GM18951 (cell line): ENCODE measurements at regions not wholly inside any gene's neighbourhood (a gene's known extent, or its start where the extent isn't known, plus 50 kb on each side); places are given as distances from the start of the nearest gene placed in this dataset.
"Not testable (repeated sequence)": the region's sequence is repeated elsewhere in the genome, so short reads cannot be mapped to it uniquely, and the experiment has no call there.

Experiments
- POLR2A ChIP-seq: IDR thresholded peaks from 4 replicates; pipeline ENCODE4 v1.6.1; 2011; ENCODE audit warnings: mild to moderate bottlenecking; ENCODE audit not compliant: insufficient read length, insufficient read depth; ENCODE audit errors: extremely low read depth
- in situ Hi-C: fragments of 300-500 bp; cut with MboI; formaldehyde crosslinking; loops from one replicate; pipeline ENCODE4 v1.12.0; 2022; ENCODE audit warnings: low sequenced_read_pairs, mixed read lengths, inconsistent platforms; ENCODE audit not compliant: unreplicated experiment

DNA sequence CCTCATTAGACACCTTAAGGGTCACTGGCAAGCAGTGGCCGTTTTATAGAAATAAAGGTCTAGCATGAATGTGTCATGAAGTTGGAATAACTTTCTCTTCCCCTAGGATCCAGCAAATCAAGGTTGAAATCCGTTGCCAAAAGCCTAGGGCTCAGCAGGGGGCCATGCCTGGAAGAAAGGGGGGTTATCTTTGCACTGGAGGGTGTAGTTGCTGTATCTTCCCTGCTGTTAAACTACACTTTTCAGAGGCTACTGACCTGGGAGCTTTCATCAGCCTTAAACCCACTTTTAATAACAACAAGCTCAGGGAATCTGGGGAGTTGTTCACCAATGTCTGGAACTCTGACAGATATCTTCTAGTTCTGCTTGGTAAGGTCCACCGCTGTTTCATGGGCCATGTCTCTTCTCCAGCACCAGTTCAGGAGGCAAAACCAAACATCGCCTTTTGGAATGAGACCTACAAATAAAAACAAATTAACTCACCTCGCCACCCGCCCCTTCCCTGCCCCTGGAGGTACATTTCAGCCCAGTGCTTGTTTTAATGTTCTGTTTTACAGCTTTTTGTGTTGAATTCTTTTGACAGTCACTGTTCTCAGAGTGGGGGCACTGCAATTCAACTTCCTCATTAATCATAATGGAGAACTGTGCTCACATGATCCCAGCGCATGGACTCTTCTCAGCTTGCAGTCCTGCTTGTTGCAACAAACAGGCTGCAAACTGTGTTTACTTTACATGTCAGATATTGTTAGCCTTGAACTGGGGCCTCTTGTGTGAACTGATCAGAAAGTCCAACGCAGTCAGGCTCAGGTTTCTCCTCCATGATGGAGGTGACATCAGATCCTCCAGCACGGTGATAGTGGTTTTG, 508.7 kb downstream of the KCNJ2 start:
- no peak for TF ChIP-seq POLR2A
- in situ Hi-C loops: no loop called here

DNA sequence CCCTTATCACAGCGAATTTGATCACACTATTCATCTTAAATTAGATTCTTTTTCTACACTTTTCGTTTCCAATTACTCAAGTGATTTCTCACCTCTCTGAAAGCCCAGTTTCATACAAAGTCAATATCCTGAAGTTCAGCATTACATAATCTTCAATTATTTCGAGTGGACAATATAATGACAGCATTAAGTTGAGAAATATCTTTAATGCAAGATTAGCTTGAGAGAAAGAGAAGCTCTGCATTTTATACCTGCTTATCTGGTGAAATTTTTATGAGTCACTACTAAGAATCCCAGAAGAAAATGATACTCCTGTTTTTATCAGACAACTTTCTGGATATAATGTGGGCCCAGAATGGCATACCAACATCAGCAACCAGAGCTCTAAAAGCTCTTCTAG, 509.6 kb downstream of the KCNJ2 start:
- in situ Hi-C loops: no loop called here
- no peak for TF ChIP-seq POLR2A

DNA sequence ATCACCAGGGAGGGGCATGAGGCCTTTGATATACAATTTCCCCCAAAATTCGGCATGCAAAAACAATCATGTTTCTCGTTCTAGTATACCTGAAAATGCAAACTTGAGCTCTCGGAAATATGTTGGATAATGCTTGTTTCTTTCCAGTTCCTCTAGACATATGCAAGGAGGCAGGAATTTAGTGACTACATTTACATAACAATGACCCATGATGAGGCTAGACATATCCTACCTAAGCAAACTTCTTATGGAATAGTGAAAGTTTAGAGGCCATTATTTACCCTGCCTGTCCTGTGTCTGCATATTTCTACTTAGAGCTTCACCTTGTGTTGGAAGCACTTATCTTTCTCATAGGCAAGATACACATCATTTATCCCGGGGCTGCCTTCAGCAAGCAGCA, 514.6 kb downstream of the KCNJ2 start:
- TF ChIP-seq POLR2A: no peak
- in situ Hi-C loops: no loop called here

DNA sequence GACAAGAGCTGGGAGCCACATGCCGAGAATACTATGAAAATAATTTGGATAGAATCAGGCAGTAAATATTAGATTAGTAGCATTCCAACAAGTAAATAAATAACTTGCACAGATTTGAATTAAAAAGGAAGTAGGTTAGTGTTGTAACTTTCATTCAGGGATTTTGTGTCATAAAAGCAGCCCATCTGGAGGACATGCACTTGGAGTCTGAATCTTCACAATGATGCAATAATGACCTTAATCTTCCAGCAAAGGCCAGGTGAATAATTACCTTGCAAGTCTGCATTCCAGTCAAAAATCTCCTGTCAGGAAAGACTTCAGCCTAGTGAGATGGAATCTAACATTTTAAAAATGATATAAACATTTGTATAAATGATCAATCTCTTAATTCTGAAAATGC, 518.1 kb downstream of the KCNJ2 start:
- in situ Hi-C loops: no loop called here
- TF ChIP-seq POLR2A: no peak

DNA sequence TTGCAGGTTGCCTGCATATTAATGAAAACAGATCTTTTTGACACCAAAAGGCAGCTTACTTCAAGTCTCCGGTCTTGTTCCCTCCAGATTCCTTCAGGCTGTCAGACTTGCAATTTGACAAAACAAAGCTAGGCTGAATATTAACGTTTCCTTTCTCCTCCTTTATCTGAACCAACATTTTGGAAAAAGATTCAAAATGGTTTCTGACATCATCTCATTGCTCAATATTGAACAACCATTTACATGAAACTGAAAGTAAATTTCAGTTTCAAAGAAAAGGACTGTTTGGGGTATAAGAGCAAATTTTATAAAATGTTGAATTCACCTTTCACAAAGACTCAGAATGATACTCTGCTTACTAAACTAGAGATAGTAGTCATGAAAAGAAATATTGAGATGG, 521.8 kb downstream of the KCNJ2 start:
- in situ Hi-C loops: no loop called here
- TF ChIP-seq POLR2A: no peak

DNA sequence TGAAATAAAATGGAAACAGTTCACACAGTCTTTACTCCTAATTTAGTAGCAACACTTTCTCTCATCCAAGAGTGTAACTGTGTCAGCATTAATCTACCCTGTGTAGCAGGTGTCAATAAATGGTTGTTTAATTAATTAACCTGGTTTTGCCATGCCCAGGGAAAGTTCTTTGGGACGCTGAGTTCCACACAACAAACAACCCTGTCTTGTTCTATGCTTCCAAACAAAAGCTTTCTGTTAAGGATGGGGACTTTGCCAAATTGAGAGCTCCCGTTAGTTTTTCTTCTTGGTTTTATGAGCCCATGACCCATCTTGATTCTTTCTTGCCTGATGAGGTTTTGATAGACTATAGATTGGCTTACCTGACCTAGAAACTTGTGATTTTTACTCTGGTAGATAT, 530.1 kb downstream of the KCNJ2 start:
- no peak for TF ChIP-seq POLR2A
- in situ Hi-C loops: no loop called here

DNA sequence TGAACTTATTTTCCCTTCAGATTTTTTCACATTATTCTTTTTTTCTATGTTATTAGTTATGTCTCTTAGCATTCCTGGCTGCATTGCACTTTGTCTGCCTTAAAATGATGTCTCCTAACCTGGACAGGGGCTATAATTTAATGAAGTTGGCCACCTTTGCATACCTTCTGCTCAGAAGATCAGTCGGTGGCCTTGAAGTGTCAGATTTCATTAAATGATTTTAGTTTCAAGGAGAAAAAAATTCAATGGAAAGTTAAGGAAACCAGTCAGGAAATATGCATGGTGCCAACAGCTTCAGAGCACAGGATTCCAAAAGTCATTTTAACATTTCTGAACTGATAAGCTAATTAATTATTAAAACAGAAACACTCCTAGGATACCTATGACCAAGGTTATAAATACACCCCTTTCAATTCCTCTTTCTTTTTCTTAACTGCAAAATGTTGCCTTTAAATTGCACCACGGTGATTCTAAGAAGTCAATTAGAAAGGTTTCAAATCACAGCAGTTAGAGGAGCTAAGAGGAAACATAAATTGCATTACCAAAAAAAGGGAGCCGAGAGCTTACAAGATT, 533.4 kb downstream of the KCNJ2 start:
- in situ Hi-C loops: no loop called here
- no peak for TF ChIP-seq POLR2A

DNA sequence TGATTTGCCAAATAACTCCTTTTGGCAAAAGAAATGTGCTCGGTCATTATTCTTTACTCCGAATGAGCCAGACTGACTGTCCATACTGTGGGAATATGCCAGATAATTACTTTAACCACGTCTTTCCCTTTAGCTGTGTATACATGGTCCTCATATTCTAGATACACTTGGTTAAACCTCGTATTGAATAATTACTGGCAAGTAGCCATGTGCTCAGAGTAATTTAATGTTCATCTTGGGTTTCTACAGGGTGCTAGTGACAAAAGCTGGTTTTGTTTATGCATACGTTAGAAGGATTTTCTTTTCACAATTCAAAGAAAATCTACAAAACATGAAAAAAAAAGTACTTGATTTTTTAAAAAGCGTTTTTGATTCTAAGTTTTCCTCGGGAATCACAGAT, 540.3 kb downstream of the KCNJ2 start:
- TF ChIP-seq POLR2A: no peak
- in situ Hi-C loops: no loop called here

DNA sequence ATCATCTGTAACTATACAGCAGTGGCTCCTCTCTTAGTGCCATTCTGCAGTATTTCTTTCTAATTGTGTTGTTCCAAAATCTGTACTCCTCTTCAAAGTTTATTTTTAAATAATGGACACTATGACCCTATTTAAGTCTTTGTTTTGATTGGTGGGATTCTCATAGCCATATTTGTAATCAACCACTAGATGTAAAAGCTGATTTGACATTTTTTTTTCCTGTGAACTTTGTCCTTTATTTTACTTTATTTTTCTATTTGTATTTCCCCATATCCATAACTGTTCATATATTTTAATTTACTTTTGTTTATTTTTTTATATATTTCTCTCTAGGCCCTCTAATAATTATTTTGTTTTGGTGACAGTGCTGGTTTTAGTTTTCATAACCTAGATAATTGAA, 544.4 kb downstream of the KCNJ2 start:
- in situ Hi-C loops: no loop called here
- TF ChIP-seq POLR2A: no peak

DNA sequence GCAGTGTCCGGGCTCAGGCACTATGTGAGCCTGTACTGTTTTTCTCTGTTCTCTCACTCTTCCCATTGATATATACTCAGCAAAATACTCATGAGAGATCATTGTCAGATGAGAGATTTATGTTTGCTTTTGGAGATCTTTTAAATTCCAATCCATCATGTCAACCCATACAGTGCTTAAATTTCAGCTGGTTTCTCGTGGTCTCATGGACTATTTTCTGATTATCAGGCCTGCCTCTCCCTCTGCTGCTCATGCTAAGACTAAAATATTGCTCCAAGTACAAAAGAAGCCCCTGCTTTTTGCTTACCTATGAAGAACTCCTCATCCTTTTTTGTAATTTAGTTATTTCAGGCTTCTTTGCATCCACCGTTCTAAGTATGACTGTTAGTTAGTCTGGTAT, 547.2 kb downstream of the KCNJ2 start:
- in situ Hi-C loops: no loop called here
- TF ChIP-seq POLR2A: no peak

DNA sequence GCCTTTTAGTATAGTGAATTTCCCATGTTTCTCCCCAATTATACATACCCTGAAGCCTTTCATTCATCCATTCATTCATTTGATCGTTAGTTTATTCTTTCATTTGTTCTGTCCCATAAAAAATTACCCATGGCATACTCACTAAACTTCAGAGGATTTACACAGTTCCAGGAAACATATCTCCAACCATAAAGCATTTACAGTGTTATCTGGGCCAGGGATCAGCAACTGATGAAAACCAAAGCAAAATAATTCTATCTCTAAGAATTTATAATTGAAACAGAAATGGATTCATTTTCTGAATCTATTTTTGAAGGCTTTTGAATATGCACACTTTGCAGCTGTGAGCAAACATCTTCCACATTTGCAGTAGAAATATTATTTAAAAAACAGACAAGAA, 547.7 kb downstream of the KCNJ2 start:
- in situ Hi-C loops: no loop called here
- no peak for TF ChIP-seq POLR2A

DNA sequence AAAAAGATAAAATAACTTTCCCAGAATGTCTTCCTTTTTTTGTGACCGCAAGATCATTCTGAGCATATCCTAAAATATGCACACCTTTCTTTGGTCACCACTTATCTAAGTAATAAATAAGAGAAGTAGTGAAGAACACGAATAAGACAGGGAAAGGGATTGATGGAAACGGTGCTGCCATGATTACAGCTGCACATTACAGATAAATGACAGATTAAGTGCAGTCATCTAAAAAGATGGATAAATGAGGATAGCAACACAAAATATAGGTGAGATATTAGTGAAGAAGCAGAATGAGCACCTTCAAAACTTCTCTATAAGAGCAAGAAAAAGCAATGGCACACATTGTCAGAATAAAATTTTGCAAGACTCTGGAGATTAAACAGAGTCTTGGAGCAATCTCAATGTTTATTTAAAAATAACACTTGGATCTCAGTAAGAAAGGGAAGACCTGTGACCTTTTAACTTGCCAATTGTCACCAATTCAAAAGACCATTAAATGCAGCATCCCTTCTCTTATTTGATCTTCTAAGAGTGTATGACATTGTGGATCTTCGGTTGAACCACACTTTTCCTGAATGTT, 567.1 kb downstream of the KCNJ2 start:
- TF ChIP-seq POLR2A: no peak
- in situ Hi-C loops: no loop called here

DNA sequence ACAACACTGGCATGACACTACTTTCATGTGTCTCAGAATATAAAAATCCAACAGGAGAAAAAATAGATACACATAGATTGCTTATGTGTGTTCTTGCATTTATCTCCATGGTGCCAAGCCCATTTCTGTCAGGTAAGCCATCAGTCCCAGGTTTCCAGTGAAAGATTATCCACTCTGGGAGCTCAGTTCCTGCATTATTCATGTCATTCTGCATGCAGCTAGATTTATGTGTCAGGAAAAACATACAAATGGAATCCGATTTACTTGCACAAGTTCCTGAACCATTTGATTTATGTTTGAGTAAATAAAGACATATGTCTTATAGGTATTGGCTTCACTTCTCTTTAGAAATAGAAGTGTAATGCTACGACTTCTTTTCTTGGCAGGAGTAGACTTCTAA, 569.7 kb downstream of the KCNJ2 start:
- in situ Hi-C loops: no loop called here
- no peak for TF ChIP-seq POLR2A

DNA sequence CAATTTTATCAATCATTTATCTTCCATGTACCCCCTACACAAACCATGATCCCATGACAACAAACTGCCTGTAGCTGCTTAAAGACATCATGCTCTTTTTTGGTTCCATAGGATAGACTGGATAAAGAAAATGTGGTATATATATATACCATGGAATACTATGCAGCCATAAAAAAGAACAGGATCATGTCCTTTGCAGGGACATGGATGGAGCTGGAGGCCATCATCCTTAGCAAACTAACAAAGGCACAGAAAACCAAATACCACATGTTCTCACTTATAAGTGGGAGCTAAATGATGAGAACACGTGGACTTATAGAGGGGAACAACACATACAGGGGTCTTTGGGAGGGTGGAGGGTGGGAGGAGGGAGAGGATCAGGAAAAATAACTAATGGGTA, 577.2 kb downstream of the KCNJ2 start:
- in situ Hi-C loops: not testable (repeated sequence)

DNA sequence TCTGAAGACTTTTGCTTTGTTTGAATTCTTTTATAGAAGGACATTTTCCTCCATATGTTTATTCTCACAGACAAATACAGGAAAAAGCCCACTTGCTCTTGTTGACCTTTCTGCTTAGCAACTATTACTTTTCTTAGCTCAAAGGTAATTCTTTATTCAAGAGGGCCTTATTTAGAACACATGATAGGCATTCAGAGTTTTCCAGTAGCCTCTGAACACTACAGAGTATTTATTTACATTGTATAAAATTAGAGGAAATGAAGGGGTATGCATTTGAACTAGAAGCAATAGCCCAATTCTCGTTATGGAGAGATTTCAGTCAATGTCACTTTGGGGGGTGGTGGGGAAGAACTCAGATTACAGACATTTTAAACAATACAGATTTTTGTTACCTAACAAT, 581.7 kb downstream of the KCNJ2 start:
- no peak for TF ChIP-seq POLR2A
- in situ Hi-C loops: no loop called here

DNA sequence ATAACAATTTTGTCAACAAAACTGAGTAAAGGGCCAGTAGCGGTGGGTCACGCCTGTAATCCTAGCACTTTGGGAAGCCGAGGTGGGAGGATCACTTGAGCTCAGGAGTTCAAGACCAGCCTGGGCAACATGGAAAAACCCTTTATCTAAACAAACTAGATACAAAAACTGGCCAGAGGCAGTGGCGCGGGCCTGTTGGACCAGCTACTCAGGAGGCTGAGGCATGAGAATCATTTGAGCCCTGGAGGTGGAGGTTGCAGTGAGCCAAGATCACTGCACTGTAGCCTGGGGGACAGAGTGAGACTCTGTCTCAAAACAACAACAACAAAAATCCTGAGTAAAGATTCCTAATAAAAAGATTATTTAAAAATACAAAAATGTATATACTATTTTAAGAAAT, 583.1 kb downstream of the KCNJ2 start:
- in situ Hi-C loops: not testable (repeated sequence)
